GM21390 (cell line): ENCODE measurements at regions not wholly inside any gene's neighbourhood (a gene's known extent, or its start where the extent isn't known, plus 50 kb on each side); places are given as distances from the start of the nearest gene placed in this dataset.

ENCODE experiments used
- ATAC-seq: cut with Tn5 transposase; IDR thresholded peaks from one replicate; pipeline ENCODE4 v1.9.1; 2021; ENCODE audit not compliant: unreplicated experiment

DNA sequence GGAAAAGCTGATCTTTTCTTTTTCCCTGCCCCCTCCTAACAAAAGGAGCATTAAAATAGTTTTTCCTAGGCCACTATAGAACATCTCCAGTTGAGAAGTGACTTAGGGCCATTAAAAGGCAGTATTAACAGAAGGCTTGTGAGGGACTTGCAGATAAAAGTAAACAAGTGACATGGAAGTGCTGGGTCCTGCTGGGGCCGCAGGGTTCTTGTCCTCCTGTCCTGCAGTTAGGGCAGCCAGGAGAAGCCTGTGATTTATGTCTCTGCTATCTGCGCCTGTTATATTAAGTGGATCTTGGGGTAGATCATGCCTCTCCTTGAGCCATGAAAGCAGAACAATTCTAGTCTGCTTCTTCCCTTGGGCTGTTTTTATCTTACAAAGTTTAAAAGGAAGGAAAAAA lies 271.4 kb upstream of the C11orf87 start:
- no peak for ATAC-seq

DNA sequence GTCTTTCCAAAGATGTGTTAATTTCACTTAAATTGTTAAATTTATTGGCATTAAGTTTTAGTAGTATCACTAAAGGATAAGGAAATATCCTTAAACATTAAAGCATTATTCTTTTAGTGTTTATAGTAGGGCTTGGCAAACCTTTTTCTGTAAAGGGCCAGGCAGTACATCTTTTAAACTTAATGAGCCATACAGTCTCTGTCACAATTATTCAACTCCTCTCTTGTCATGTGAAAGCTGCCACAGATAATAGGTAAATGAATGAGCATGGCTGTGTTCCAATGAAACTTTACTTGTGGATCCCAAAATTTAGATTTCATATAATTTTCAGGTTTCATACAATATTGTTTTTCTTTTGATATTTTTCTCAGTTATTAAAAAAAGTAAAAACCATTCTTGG lies 268.2 kb upstream of the C11orf87 start:
- no peak for ATAC-seq

- ATAC-seq: peak; percentile 92
These were observed 266.7 kb upstream of the C11orf87 start for GRCh38 chr11:109155291-109155690.

- no peak for ATAC-seq
These were observed 257.0 kb upstream of the C11orf87 start for GRCh38 chr11:109165035-109165434.

GRCh38 chr11:109166441-109166840 lies 255.5 kb upstream of the C11orf87 start:
- ATAC-seq: no peak

GRCh38 chr11:109173504-109173903 lies 248.5 kb upstream of the C11orf87 start:
- no peak for ATAC-seq

GRCh38 chr11:109184376-109184775 lies 237.6 kb upstream of the C11orf87 start:
- no peak for ATAC-seq

DNA sequence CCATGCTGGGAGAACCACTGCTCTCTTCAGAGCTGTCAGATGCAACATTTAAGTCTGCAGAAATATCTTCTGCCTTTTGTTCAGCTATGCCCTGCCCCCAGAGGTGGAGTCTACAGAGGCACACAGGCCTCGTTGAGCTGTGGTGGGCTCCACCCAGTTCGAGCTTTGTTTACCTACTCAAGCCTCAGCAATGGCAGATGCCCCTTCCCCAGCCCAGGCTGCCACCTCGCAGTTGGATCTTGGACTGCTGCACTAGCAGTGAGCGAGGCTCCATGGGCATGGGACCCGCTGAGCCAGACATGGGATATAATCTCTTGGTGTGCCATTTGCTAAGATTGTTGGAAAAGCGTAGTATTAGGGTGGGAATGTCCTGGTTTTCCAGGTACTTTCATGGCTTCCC lies 229.1 kb upstream of the C11orf87 start:
- ATAC-seq: no peak

GRCh38 chr11:109193880-109194279 lies 228.1 kb upstream of the C11orf87 start:
- no peak for ATAC-seq

GRCh38 chr11:109196016-109196415 lies 226.0 kb upstream of the C11orf87 start:
- ATAC-seq: no peak

DNA sequence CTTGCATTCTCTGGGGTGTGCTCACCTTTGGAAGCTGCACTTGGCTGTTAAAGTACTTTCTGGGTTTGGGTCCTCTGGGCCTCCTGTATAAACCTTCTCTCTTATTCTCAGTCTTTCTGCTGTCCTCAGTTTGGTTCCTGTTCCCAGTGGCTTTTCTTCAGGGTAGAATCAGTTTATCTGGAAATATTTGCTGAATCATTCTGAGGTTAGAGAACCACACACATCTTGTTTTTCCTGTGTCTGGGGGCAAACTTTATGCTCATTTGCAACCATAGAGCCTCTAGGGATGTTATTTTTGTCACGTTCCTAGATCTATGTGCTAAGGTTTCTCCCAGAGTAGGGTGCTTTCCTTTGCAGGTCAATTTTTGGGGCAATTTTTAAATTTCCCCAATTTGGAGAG lies 224.3 kb upstream of the C11orf87 start:
- no peak for ATAC-seq

GRCh38 chr11:109203176-109203575 lies 218.8 kb upstream of the C11orf87 start:
- no peak for ATAC-seq

- ATAC-seq: no peak
These were observed 216.7 kb upstream of the C11orf87 start for GRCh38 chr11:109205312-109205711.

- no peak for ATAC-seq
These were observed 213.9 kb upstream of the C11orf87 start for GRCh38 chr11:109208121-109208520.

DNA sequence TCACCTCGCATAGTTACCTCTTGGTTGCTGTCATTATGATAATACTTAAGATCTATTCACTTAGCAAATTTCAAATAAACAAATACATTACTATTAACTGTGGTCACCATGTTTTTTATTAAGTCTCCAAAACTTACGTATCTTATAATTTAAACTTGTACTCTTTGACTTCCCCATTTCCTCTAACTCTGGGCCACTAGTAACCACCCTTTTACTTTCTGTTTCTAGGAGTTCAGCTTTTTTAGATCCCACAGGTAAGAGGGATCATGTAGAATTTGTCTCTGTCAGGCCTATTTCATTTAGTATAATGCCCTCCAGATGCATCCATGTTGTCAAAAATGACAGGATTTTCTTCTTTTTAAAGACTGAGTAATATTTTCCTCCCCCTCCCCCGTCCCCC lies 212.4 kb upstream of the C11orf87 start:
- ATAC-seq: no peak

DNA sequence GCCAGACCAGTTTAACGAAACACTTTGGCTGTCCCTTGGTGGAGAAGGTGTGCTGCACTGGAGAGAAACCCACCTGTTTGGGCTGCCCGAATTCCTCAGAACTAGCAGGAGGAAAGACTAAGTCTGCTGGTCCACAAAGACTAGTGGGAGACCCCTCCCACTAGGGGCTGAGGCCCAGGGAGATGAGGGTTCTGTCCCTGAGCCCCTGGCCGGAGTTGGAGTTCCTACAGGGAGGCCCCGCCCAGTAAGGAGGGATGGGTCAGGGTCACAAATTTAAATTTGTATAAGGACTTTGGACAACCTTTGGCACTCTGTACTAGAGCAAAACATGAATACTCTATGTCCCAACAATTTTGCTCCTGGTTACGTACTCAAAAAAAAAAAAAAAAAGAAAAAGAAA lies 200.8 kb upstream of the C11orf87 start:
- ATAC-seq: no peak

GRCh38 chr11:109222761-109223160 lies 199.2 kb upstream of the C11orf87 start:
- ATAC-seq: no peak

DNA sequence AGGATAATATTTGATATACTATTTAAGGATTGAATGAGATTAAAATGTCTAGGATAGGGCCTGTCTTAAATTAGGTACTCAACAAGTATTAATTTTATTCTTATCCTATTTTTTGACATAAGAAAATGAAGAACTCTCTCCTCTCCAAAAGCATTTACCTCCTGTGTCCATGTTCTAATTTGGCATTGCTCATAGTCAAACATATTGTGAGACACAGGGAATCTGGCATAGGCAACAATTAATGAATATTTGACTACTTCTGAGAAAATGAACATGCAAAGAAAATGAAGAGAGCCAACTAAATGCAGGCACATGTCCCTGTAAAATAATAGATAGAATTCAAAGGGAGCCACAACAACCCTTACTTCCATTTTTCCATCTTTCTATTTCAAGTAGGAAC lies 198.5 kb upstream of the C11orf87 start:
- no peak for ATAC-seq

GRCh38 chr11:109229682-109230081 lies 192.3 kb upstream of the C11orf87 start:
- ATAC-seq: no peak

GRCh38 chr11:109236188-109236587 lies 185.8 kb upstream of the C11orf87 start:
- ATAC-seq: no peak

GRCh38 chr11:109236696-109237095 lies 185.3 kb upstream of the C11orf87 start:
- no peak for ATAC-seq

DNA sequence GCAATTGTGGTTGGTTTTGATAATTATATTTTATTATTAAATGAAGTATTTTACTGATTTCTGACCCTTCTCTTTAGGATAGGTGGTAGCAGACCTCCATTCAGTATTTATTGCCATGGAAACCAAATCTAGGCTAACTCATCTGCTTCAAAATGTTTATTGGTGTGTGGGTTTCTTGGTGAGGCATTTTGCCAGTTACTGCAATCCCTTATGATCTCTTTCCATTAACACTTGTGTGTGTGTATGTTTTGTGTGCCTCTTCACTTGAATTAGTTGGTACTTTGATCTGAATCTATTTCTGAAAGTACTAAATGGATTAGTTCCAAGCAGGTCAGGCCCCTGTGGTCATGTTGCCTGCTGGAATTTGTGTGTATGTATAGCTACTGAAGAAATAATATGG lies 184.4 kb upstream of the C11orf87 start:
- no peak for ATAC-seq

DNA sequence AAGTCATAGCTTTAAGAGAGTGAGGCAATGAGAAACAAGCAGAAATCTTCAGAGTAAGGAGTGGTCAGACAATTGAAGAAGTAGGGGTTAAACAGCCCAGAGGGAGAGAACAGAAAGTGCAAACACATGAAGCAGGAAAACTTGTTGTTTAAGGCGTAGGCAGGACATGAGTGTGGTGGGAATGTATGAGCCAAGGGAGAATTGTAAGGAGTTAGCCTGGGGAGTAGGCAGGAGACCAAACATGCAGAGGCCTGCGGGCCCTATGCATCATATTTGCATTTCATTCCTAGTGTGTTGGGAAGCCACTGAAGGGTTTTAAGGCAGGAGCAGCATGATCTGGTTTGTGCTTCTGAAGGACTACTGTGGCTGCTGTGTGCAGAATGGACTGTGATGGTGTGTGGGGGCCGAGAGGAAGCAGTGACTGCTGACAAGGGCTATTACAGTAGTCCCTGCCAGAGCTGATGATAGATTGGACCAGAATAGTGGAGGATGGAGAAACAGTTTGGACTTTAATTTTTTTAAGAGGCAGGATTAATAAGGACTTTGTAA lies 179.9 kb upstream of the C11orf87 start:
- no peak for ATAC-seq

DNA sequence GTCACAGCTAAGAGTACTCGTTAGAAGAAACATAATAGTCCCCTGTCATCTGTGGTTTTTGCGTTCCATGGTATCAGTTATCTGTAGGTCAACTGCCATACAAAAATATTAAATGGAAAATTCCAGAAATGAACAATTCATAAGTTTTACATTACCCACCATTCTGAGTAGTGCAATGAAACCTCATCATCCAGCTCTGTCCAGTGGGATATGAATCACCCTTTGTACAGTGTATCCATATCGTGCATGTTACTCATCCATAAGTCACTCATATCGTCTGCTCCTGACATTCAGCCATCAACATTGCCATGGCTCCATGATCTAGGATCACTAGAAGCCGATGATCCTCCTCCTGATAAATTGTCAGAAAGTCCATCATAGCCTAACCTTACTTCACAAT lies 174.9 kb upstream of the C11orf87 start:
- ATAC-seq: no peak
